ENCODE measurements at regions not wholly inside any gene's neighbourhood (a gene's known extent, or its start where the extent isn't known, plus 50 kb on each side); places are given as distances from the start of the nearest gene placed in this dataset.

DNA sequence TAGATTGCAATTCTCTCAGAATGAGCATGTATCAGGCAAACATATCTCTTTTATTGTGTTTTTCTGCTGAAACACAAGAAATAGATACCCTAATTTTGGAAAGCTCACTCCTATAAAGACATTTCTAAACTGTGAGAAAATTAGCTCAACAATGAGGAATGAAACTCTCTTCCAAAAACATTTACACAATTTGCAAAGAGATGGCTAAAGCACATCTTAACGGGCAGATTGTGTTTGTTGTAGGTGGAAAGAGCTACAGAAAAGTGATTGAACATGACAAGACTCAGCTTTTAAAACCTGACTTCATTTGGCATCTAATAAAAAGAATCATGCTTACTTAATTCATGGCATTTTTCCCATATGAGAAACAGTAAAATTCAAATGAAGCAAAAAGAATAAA, 175.0 kb upstream of the SLC39A10 start:
- TF ChIP-seq, protein P1, sequence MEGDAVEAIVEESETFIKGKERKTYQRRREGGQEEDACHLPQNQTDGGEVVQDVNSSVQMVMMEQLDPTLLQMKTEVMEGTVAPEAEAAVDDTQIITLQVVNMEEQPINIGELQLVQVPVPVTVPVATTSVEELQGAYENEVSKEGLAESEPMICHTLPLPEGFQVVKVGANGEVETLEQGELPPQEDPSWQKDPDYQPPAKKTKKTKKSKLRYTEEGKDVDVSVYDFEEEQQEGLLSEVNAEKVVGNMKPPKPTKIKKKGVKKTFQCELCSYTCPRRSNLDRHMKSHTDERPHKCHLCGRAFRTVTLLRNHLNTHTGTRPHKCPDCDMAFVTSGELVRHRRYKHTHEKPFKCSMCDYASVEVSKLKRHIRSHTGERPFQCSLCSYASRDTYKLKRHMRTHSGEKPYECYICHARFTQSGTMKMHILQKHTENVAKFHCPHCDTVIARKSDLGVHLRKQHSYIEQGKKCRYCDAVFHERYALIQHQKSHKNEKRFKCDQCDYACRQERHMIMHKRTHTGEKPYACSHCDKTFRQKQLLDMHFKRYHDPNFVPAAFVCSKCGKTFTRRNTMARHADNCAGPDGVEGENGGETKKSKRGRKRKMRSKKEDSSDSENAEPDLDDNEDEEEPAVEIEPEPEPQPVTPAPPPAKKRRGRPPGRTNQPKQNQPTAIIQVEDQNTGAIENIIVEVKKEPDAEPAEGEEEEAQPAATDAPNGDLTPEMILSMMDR (IDR thresholded peaks at IDR 0.05): no peak
- no peak for TF ChIP-seq POLR2A (IDR thresholded peaks at IDR 0.05)
- intact Hi-C loops (cut with DNase I; ENCODE audit: low total_unique reads): no loop called here
- H3K4me3 ChIP-seq (ENCODE audit: low read depth, poor library complexity, severe bottlenecking): no peak overlapping the region
- 36 to 40% methylated on average over 1 of the region's 1 CpG for WGBS, 2 donors
- DNase-seq (ENCODE audit: low spot score in 2 of 2): no peak

GRCh38 chr2:195480121-195480520, 176.9 kb upstream of the SLC39A10 start:
- DNase-seq (ENCODE audit: low spot score in 2 of 2): no peak
- TF ChIP-seq POLR2A (IDR thresholded peaks at IDR 0.05): no peak
- intact Hi-C loops (cut with DNase I; ENCODE audit: low total_unique reads): no loop called here
- no peak overlapping the region for H3K4me3 ChIP-seq (ENCODE audit: low read depth, poor library complexity, severe bottlenecking)

DNA sequence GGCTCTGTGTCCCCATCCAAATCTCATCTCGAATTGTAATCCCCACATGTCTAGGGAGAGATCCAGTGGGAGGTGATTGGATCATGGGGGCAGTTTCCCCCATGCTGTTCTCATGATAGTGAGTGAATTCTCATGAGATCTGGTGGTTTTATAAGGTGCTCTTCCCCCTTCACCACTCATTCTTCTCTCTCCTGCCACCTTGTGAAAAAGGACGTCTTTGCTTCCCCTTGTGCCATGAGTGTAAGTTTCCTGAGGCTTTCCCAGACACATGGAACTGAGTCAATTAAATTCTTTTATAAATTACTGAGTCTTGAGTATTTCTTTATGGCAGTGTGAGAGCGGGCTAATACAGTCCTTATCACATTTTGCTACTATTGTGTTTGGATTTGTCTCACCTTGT, 177.6 kb upstream of the SLC39A10 start:
- TF ChIP-seq POLR2A (IDR thresholded peaks at IDR 0.05): no peak
- TF ChIP-seq, protein P1 (IDR thresholded peaks at IDR 0.05): no peak
- H3K4me3 ChIP-seq (ENCODE audit: low read depth, poor library complexity, severe bottlenecking): no peak overlapping the region
- intact Hi-C loops (cut with DNase I; ENCODE audit: low total_unique reads): no loop called here
- 90% methylated on average over 3 of the region's 3 CpGs for WGBS, 2 donors
- DNase-seq (ENCODE audit: low spot score in 2 of 2): no peak

DNA sequence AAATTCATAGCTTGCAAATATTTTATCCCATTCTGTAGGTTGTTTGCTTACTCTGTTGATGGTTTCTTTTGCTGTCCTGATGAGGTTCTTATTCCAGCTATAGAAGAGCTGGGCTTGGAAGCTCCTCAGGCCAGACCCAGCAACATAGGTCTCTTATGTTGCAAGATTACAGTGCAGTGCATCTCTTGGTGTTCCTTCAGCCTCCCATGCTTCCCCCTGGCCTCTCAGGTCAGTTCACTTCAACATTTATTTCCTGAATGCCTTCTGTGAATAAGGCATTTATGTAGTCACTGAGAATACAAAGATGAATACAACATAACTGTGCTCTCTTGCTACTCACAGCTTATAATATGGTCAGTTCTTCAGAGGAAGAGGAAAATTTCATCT, 179.0 kb upstream of the SLC39A10 start:
- intact Hi-C loops (cut with DNase I; ENCODE audit: low total_unique reads): no loop called here
- DNase-seq (ENCODE audit: low spot score in 2 of 2): no peak
- no peak for TF ChIP-seq POLR2A (IDR thresholded peaks at IDR 0.05)
- H3K4me3 ChIP-seq (ENCODE audit: low read depth, poor library complexity, severe bottlenecking): no peak overlapping the region

DNA sequence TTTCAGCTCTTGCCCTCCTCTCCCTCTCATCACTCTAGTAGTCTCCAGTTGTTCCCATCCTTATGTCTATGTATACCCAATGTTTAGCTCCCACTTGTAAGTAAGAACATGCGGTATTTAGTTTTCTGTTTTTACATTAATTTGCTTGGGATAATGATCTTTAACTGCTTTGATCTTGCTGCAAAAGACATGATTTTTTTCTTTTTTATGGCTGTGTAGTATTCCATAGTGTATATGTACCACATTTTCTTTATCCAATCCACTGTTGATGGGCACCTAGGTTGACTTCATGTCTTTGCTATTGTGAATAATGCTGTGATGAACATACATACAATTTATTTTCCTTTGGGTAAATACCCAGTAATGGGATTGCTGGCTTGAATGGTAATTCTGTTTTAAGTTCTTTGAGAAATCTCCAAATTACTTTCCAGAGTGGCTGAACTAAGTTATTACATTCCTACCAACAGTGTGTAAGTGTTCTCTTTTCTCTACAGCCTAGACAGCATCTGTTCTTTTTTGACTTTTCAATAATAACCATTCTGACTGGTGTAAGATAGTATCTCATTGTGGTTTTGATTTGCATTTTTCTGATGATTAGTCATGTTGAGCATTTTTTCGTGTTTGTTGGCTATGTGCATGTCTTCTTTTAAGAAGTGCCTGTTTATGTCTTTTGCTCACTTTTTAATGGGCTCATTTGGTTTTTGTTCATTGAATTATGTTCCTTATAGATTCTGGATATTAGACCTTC, 179.6 kb upstream of the SLC39A10 start:
- DNase-seq (ENCODE audit: low spot score in 2 of 2): no peak
- H3K4me3 ChIP-seq (ENCODE audit: low read depth, poor library complexity, severe bottlenecking): no peak overlapping the region
- no peak for TF ChIP-seq POLR2A (IDR thresholded peaks at IDR 0.05)
- TF ChIP-seq, protein P1 (IDR thresholded peaks at IDR 0.05): no peak
- intact Hi-C loops (cut with DNase I; ENCODE audit: low total_unique reads): no loop called here
- 58 to 62% methylated on average over 2 of the region's 2 CpGs for WGBS, 2 donors

DNA sequence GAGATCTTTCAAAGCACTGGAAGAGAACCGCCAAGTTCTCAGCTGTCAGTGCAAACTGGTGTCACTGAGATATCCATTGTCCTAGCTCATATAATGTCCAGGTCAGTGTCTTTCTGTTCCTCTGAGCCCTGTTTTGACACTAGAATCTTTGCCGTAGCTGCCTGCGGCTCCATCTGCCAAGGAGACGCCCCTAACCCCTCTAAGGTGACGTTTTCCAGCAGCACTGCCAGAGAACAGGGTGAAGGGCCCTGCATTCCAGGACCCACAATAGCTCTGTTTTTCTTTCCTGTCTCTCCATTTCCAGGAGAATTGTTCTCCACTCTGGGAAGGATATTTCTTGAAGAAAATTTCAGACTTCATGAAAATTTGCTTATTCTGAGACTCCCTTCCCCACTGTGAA, 181.7 kb upstream of the SLC39A10 start:
- H3K4me3 ChIP-seq (ENCODE audit: low read depth, poor library complexity, severe bottlenecking): no peak overlapping the region
- 63 to 71% methylated on average over 5 of the region's 5 CpGs for WGBS, 2 donors
- intact Hi-C loops (cut with DNase I; ENCODE audit: low total_unique reads): no loop called here
- DNase-seq (ENCODE audit: low spot score in 2 of 2): no peak
- no peak for TF ChIP-seq POLR2A (IDR thresholded peaks at IDR 0.05)
- TF ChIP-seq, protein P1 (IDR thresholded peaks at IDR 0.05): no peak

GRCh38 chr2:195473862-195474261, 183.2 kb upstream of the SLC39A10 start:
- WGBS, 2 donors: 86 to 93% methylated on average over 6 of the region's 6 CpGs
- TF ChIP-seq, protein P1 (IDR thresholded peaks at IDR 0.05): no peak
- TF ChIP-seq POLR2A (IDR thresholded peaks at IDR 0.05): no peak
- H3K4me3 ChIP-seq (ENCODE audit: low read depth, poor library complexity, severe bottlenecking): no peak overlapping the region
- intact Hi-C loops (cut with DNase I; ENCODE audit: low total_unique reads): no loop called here
- no peak for DNase-seq (ENCODE audit: low spot score in 2 of 2)

Data from lower leg skin (tissue), 4 donors.